Mesendoderm (in vitro differentiated cells): ENCODE measurements at regions not wholly inside any gene's neighbourhood (a gene's known extent, or its start where the extent isn't known, plus 50 kb on each side); places are given as distances from the start of the nearest gene placed in this dataset.

Experiments
- DNase-seq: peaks from one replicate; pipeline ENCODE4 v3.0.0; 2013
- H2AK5ac ChIP-seq: 2 replicates; pipeline ENCODE4 v1.6.1; 2013; ENCODE audit warnings: low read length, inconsistent platforms
- H2BK120ac ChIP-seq: 2 replicates; pipeline ENCODE4 v1.6.1; 2013; ENCODE audit warnings: low read depth, mild to moderate bottlenecking, low read length, moderate library complexity, mixed read lengths
- H2BK15ac ChIP-seq: replicated peaks from 2 replicates; pipeline ENCODE4 v1.6.1; 2013; ENCODE audit warnings: low read depth, mild to moderate bottlenecking, moderate library complexity
- H2BK5ac ChIP-seq: 2 replicates; pipeline ENCODE4 v1.6.1; 2013; ENCODE audit warnings: low read length, inconsistent platforms
- H3K18ac ChIP-seq: 2 replicates; pipeline ENCODE4 v1.6.1; 2013; ENCODE audit warnings: mild to moderate bottlenecking, low read length, mixed read lengths
- H3K23ac ChIP-seq: one replicate; pipeline ENCODE4 v1.6.1; 2013; ENCODE audit warnings: low read length
- H3K27ac ChIP-seq: 2 replicates; pipeline ENCODE4 v1.5.1; 2013; ENCODE audit warnings: low read depth, mild to moderate bottlenecking, inconsistent platforms, low read length, moderate library complexity
- H3K27me3 ChIP-seq: 2 replicates; pipeline ENCODE4 v1.6.1; 2013; ENCODE audit warnings: low read length, control low read depth, mild to moderate bottlenecking, inconsistent platforms; ENCODE audit not compliant: insufficient read depth, poor library complexity
- H3K36me3 ChIP-seq: 2 replicates; pipeline ENCODE4 v1.6.1; 2013; ENCODE audit warnings: low read length, inconsistent platforms; ENCODE audit not compliant: control insufficient read depth, insufficient read depth
- H3K4ac ChIP-seq: one replicate; pipeline ENCODE4 v1.6.1; 2013; ENCODE audit warnings: low read depth, mild to moderate bottlenecking, low read length, moderate library complexity
- H3K4me1 ChIP-seq: 2 replicates; pipeline ENCODE4 v1.6.1; 2013; ENCODE audit warnings: low read depth, low read length, inconsistent platforms; ENCODE audit not compliant: control insufficient read depth
- H3K4me2 ChIP-seq: 2 replicates; pipeline ENCODE4 v1.6.1; 2013; ENCODE audit warnings: low read length
- H3K4me3 ChIP-seq: 2 replicates; pipeline ENCODE4 v1.5.1; 2013; ENCODE audit warnings: mild to moderate bottlenecking, low read length
- H3K56ac ChIP-seq: one replicate; pipeline ENCODE4 v1.6.1; 2013; ENCODE audit warnings: low read length
- H3K79me1 ChIP-seq: 2 replicates; pipeline ENCODE4 v1.6.1; 2013; ENCODE audit warnings: low read length, inconsistent platforms
- H3K79me2 ChIP-seq: 2 replicates; pipeline ENCODE4 v1.6.1; 2013; ENCODE audit warnings: mild to moderate bottlenecking, low read length; ENCODE audit not compliant: control insufficient read depth, insufficient read depth
- H3K9ac ChIP-seq: 2 replicates; pipeline ENCODE4 v1.6.1; 2013; ENCODE audit warnings: low read length, inconsistent platforms
- H4K5ac ChIP-seq: one replicate; pipeline ENCODE4 v1.6.1; 2013; ENCODE audit warnings: low read length
- H4K8ac ChIP-seq: one replicate; pipeline ENCODE4 v1.6.1; 2013; ENCODE audit warnings: low read depth, mild to moderate bottlenecking, control low read depth, low read length, moderate library complexity
- WGBS: extraction: QIAGEN DNeasy Blood & Tissue Kit; methylation state at CpG from one replicate; pipeline ENCODE4 v1.1.7; 2013; ENCODE audit warnings: low lambda C conversion rate, missing lambda C conversion rate; ENCODE audit not compliant: insufficient coverage; ENCODE audit errors: extremely low coverage; 5-methylcytosine and 5-hydroxymethylcytosine counted together

DNA sequence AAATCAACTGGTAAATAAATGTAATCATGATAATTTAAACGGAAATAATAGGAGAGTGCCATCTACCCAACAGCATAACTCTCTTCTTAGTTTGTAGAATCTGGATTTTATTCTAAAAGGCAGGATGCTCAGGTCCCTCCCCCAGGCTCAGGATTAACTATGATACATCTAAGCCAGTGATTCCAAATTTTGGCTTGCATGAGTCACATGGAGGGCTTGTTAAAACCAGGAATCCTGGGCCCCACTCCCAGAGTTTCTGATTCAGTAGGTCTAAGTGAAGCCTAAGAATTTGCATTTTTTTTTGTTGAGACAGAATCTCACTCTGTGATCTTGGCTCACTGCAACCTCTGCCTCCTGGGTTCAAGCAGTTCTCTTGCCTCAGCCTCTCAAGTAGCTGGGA is 62.3 kb upstream of the ZFR start:
- H3K36me3 ChIP-seq, result no peaks in the 10 kb centered on the region
- H3K79me2 ChIP-seq, result no peaks in the 10 kb centered on the region
- no peak overlapping the region for H3K23ac ChIP-seq
- H2BK15ac ChIP-seq, result no peak overlapping the region
- DNase-seq, result no peak
- H2BK120ac ChIP-seq, result no peak overlapping the region
- H3K4ac ChIP-seq, result no peak overlapping the region
- H3K4me2 ChIP-seq, result no peak overlapping the region
- no peak overlapping the region for H3K56ac ChIP-seq
- no CpG with 5 or more reads among the region's 1 CpG for WGBS
- H3K4me1 ChIP-seq, result no peaks in the 10 kb centered on the region
- no peak overlapping the region for H3K4me3 ChIP-seq
- H4K8ac ChIP-seq, result no peak overlapping the region
- no peak overlapping the region for H3K18ac ChIP-seq
- H3K9ac ChIP-seq, result no peak overlapping the region
- no peak overlapping the region for H2BK5ac ChIP-seq
- no peak overlapping the region for H4K5ac ChIP-seq
- no peak overlapping the region for H2AK5ac ChIP-seq
- H3K27ac ChIP-seq, result no peak overlapping the region
- H3K79me1 ChIP-seq, result no peaks in the 10 kb centered on the region
- no peaks in the 10 kb centered on the region for H3K27me3 ChIP-seq

DNA sequence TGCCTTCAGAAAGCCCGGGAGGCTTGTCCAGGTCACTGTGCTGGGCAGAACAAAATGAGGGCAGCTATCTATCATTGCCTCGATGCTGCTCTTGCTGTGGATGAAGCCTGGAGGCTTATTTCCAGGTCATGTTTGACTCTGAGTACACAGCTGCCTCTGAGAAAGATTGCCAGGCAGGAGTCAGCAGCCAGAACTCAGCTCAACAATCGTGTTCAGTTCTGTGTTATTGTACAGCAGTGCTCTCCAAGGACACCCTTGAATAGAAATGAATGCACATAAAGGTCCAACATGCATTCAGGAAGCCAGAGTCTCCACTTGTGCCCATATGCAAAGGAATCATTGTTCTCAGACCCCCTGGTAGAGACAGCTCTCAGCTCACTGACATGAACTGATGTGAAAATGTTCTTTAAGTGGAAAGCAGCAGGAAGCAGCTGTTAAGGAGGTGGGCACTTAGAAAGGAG is 61.7 kb upstream of the ZFR start:
- Histone ChIP-seq H3K36me3 (no peaks in the 10 kb centered on the region), H4K8ac (no peak overlapping the region), H3K27me3 (no peaks in the 10 kb centered on the region), H4K5ac (no peak overlapping the region), H3K4me1 (peaks cover 3% of the 10 kb centered on the region), H3K4me3 (no peak overlapping the region), H3K4me2 (no peak overlapping the region), H2BK5ac (no peak overlapping the region), H3K23ac (no peak overlapping the region), H2BK120ac (no peak overlapping the region), H3K4ac (no peak overlapping the region), H2AK5ac (no peak overlapping the region), H3K79me2 (no peaks in the 10 kb centered on the region), H3K79me1 (no peaks in the 10 kb centered on the region), H2BK15ac (no peak overlapping the region), H3K18ac (no peak overlapping the region), H3K27ac (no peak overlapping the region), H3K56ac (no peak overlapping the region), H3K9ac (no peak overlapping the region)
- no CpG with 5 or more reads among the region's 3 CpGs for WGBS
- no peak for DNase-seq

DNA sequence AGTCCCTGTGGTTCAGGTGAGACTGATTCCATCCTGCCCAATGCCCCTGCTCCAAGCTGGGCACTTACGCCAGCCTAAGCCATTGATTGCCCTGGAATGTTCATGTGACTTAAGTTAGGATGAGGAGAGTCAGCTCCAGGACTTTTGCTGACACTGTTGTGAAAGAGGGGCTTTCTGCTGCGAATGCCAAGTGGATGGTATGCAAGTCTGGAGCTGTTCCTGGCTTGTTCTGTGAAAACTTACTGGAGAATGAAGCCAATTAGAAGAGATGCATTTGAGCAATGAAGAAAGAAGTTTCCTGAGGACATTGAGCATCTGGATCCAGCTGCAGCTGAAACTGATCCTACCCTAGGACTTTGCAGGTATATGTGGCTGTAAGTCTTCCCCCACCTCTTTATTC is 61.2 kb upstream of the ZFR start:
- no peak overlapping the region for H2BK120ac ChIP-seq
- H3K79me2 ChIP-seq, result no peaks in the 10 kb centered on the region
- H3K9ac ChIP-seq, result no peak overlapping the region
- no peak overlapping the region for H3K4me2 ChIP-seq
- no peaks in the 10 kb centered on the region for H3K79me1 ChIP-seq
- no peak overlapping the region for H2BK5ac ChIP-seq
- H2BK15ac ChIP-seq, result no peak overlapping the region
- H3K4ac ChIP-seq, result no peak overlapping the region
- H3K18ac ChIP-seq, result no peak overlapping the region
- peaks cover 4% of the 10 kb centered on the region for H3K4me1 ChIP-seq
- no peaks in the 10 kb centered on the region for H3K27me3 ChIP-seq
- no peaks in the 10 kb centered on the region for H3K36me3 ChIP-seq
- H2AK5ac ChIP-seq, result no peak overlapping the region
- H3K23ac ChIP-seq, result no peak overlapping the region
- H4K8ac ChIP-seq, result no peak overlapping the region
- no peak overlapping the region for H3K4me3 ChIP-seq
- H3K56ac ChIP-seq, result no peak overlapping the region
- no peak overlapping the region for H3K27ac ChIP-seq
- no peak overlapping the region for H4K5ac ChIP-seq
- no CpG with 5 or more reads among the region's 2 CpGs for WGBS
- DNase-seq, result no peak

DNA sequence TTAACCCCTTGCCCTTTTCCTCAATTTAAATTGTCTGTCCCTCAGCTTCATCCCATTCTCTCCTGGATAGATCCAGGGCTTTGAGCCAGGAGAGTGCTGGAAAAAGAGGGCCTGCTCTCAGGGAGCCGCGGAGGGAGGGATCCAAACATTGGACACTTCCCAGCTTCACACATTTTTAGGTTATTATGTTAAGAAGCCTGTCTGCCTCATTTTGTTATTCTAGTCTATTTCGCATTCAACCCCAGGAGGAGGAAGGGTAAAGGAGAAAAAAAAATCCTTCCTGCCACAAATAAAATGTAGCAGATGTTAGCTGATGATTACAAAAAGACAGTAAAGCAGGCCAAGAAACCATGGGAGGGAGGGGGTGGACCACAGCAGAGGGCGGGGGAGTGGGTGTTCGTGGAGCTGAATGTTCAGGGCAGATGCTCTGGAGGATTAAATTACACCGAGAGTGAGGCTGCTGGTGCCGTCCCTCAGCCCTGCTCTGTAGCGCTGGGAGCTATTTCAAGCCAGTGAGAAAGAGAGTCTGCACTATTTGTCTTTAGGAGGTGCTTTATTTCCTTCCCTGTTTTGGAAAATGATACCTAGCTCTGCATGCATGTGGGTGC is 60.6 kb upstream of the ZFR start:
- no peak overlapping the region for H3K4me3 ChIP-seq
- no CpG with 5 or more reads among the region's 8 CpGs for WGBS
- no peak for DNase-seq

DNA sequence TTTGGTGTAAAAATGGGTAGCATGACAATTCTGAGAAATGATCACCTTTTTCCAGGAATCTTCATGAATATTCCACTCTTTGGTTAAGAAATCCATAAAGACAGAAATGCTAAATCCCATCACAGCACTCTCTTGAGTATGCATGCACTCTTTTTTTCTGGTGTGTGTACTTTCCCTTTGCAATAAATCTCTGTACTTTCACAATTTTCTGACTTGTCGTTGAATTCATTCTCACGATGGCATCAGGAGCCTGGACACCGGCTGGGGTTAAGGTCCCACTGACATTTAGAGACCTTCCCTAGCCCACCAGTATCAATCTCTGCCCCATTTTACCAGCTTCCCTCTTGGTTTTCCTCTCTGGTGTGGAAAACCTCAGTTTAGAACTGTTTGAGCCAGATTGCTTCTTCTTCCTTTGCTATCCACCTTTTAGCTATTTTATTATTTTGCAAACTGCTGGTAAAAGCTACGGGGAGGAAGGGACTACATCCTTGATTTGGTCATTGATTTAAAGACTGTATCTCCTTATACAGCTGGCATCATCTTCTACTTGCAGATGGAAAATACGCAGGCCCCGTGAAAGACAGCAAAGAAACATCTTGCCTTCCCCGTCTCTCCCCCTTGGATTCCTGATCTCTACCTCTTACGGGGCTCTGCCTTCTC is 59.9 kb upstream of the ZFR start:
- H4K8ac ChIP-seq, result no peak overlapping the region
- H3K27me3 ChIP-seq, result no peaks in the 10 kb centered on the region
- peaks cover 4% of the 10 kb centered on the region for H3K4me1 ChIP-seq
- H3K23ac ChIP-seq, result no peak overlapping the region
- H3K27ac ChIP-seq, result no peak overlapping the region
- no peak overlapping the region for H3K4me2 ChIP-seq
- H3K56ac ChIP-seq, result no peak overlapping the region
- H3K79me1 ChIP-seq, result no peaks in the 10 kb centered on the region
- no peak overlapping the region for H2AK5ac ChIP-seq
- no peak for DNase-seq
- no peak overlapping the region for H3K4me3 ChIP-seq
- H4K5ac ChIP-seq, result no peak overlapping the region
- no peak overlapping the region for H2BK5ac ChIP-seq
- H3K18ac ChIP-seq, result no peak overlapping the region
- no peaks in the 10 kb centered on the region for H3K79me2 ChIP-seq
- WGBS, result no CpG with 5 or more reads among the region's 8 CpGs
- no peaks in the 10 kb centered on the region for H3K36me3 ChIP-seq
- no peak overlapping the region for H2BK120ac ChIP-seq
- H2BK15ac ChIP-seq, result no peak overlapping the region
- no peak overlapping the region for H3K9ac ChIP-seq
- H3K4ac ChIP-seq, result no peak overlapping the region

More for the DNA sequence above, 60.6 kb upstream of the ZFR start:
- no peak overlapping the region for H3K27ac ChIP-seq
- no peak overlapping the region for H2BK15ac ChIP-seq
- H4K5ac ChIP-seq, result no peak overlapping the region
- no peak overlapping the region for H2AK5ac ChIP-seq
- H2BK120ac ChIP-seq, result no peak overlapping the region
- H2BK5ac ChIP-seq, result no peak overlapping the region
- no peak overlapping the region for H3K4ac ChIP-seq
- H4K8ac ChIP-seq, result no peak overlapping the region
- H3K4me2 ChIP-seq, result no peak overlapping the region
- H3K23ac ChIP-seq, result no peak overlapping the region
- no peaks in the 10 kb centered on the region for H3K79me2 ChIP-seq
- H3K9ac ChIP-seq, result no peak overlapping the region
- H3K18ac ChIP-seq, result no peak overlapping the region
- no peaks in the 10 kb centered on the region for H3K27me3 ChIP-seq
- no peak overlapping the region for H3K56ac ChIP-seq
- no peaks in the 10 kb centered on the region for H3K36me3 ChIP-seq
- peaks cover 4% of the 10 kb centered on the region for H3K4me1 ChIP-seq
- H3K79me1 ChIP-seq, result no peaks in the 10 kb centered on the region

DNA sequence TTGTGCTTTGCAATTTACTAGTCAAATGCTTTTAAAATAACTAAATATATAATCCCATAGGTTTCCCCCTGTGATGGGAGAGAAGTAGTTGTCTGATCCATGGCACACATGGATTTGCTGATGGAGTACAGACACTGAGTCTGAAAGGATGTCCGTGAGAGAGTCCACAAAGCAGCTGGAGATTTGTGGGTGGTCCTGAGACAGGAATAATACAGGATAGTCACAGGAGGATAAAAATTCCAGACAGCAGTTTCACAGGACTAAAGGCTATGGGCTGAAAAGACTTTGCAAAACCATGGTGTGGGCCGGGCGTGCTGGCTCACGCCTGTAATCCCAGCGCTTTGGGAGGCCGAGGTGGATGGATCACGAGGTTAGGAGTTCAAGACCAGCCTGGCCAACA is 58.7 kb upstream of the ZFR start:
- Histone ChIP-seq H3K27me3 (no peaks in the 10 kb centered on the region), H3K4me3 (no peak overlapping the region), H3K23ac (no peak overlapping the region), H3K27ac (no peak overlapping the region), H2BK15ac (no peak overlapping the region), H3K36me3 (no peaks in the 10 kb centered on the region), H3K79me1 (no peaks in the 10 kb centered on the region), H3K79me2 (no peaks in the 10 kb centered on the region), H3K9ac (no peak overlapping the region), H4K8ac (no peak overlapping the region), H4K5ac (no peak overlapping the region), H2BK5ac (no peak overlapping the region), H3K4me1 (peaks cover 6% of the 10 kb centered on the region), H3K4ac (no peak overlapping the region), H3K4me2 (no peak overlapping the region), H3K56ac (no peak overlapping the region), H2AK5ac (no peak overlapping the region), H2BK120ac (no peak overlapping the region), H3K18ac (no peak overlapping the region)
- DNase-seq, result no peak
- WGBS, result no CpG with 5 or more reads among the region's 7 CpGs
